Left cardiac atrium (tissue), 4 donors: ENCODE measurements at regions not wholly inside any gene's neighbourhood (a gene's known extent, or its start where the extent isn't known, plus 50 kb on each side); places are given as distances from the start of the nearest gene placed in this dataset.
A peak's percentile ranks its signal among the peaks of the same experiment; 100 is the strongest.

Source experiments
- ATAC-seq, 2 donors: fragments of 200-7000 bp; cut with Tn5 transposase; one replicate each; pipeline ENCODE4 v1.9.1; 2020; ENCODE audit warnings: mild to moderate bottlenecking in 2 of 2, moderate library complexity in 2 of 2
- DNase-seq: peaks from one replicate; pipeline ENCODE4 v3.0.0-alpha.2; 2020
- intact Hi-C, 2 donors: fragments of 100-400 bp; cut with DNase I; formaldehyde crosslinking; loops; one replicate each; pipeline versions ENCODE4 v1.14.1 to v1.15.1; 2022 to 2023
- donor health status: DM: no; HTN: yes; CAD: no.
- donor health status: DM: no; HTN: yes; CAD: no; lungs with severe emphysema.
- donor health status: DM: yes; HTN: yes; CAD: no.
- donor health status: Dilated cardiomyopathy.

- ATAC-seq, result no peak
- intact Hi-C loops, result no loop called here
- no peak for DNase-seq
Measured at GRCh38 chr17:13076905-13077304, 59.1 kb upstream of the ELAC2 start.

- DNase-seq (no peak), ATAC-seq (peak in 1 of 2 donors; percentile 93)
- intact Hi-C loops, result no loop called here
Measured at GRCh38 chr17:13074026-13074425, 56.2 kb upstream of the ELAC2 start.

GRCh38 chr17:13073018-13073417 lies 55.2 kb upstream of the ELAC2 start:
- DNase-seq (no peak), ATAC-seq (peak in 1 of 2 donors; percentile 26)
- intact Hi-C loops, result no loop called here

GRCh38 chr17:13070732-13071131 lies 52.9 kb upstream of the ELAC2 start:
- intact Hi-C loops, result no loop called here
- no peak for ATAC-seq
- no peak for DNase-seq

- DNase-seq (no peak), ATAC-seq (no peak)
- intact Hi-C loops, result no loop called here
Measured at GRCh38 chr17:13067629-13068303, 49.9 kb upstream of the ELAC2 start.
